Ishikawa (cell line): ENCODE measurements at regions not wholly inside any gene's neighbourhood (a gene's known extent, or its start where the extent isn't known, plus 50 kb on each side); places are given as distances from the start of the nearest gene placed in this dataset.

Experiments used
- CEBPB ChIP-seq: IDR thresholded peaks from 2 replicates; pipeline ENCODE4 v1.6.1; 2012
- CREB1 ChIP-seq: IDR thresholded peaks from 2 replicates; pipeline ENCODE4 v1.6.1; 2012; ENCODE audit warnings: low read depth
- EGR1 ChIP-seq: IDR thresholded peaks from 2 replicates; pipeline ENCODE4 v1.6.1; 2012
- EP300 ChIP-seq: IDR thresholded peaks from 2 replicates; pipeline ENCODE4 v1.6.1; 2012; ENCODE audit warnings: borderline replicate concordance
- FOXM1 ChIP-seq: IDR thresholded peaks from 2 replicates; pipeline ENCODE4 v1.6.1; 2012; ENCODE audit warnings: low read depth, borderline replicate concordance
- NFIC ChIP-seq: IDR thresholded peaks from 2 replicates; pipeline ENCODE4 v1.6.1; 2012
- RAD21 ChIP-seq: IDR thresholded peaks from 2 replicates; pipeline ENCODE4 v1.6.1; 2012; ENCODE audit warnings: low read depth
- TAF1 ChIP-seq: IDR thresholded peaks from 2 replicates; pipeline ENCODE4 v1.6.1; 2012; ENCODE audit warnings: low read depth, mild to moderate bottlenecking
- TCF12 ChIP-seq: IDR thresholded peaks from 2 replicates; pipeline ENCODE4 v1.6.1; 2012; ENCODE audit warnings: low read depth
- TEAD4 ChIP-seq: IDR thresholded peaks from 2 replicates; pipeline ENCODE4 v1.6.1; 2012
- YY1 ChIP-seq: IDR thresholded peaks from 2 replicates; pipeline ENCODE4 v1.6.1; 2012; ENCODE audit warnings: low read depth
- ZBTB7A ChIP-seq: IDR thresholded peaks from 2 replicates; pipeline ENCODE4 v1.6.1; 2012; ENCODE audit warnings: low read depth
- TF ChIP-seq, protein P1 (sequence below): IDR thresholded peaks from 2 replicates; pipeline ENCODE4 v1.6.1; 2012
- TF ChIP-seq, protein P2 (sequence below): IDR thresholded peaks from 2 replicates; pipeline ENCODE4 v1.6.1; 2012; ENCODE audit warnings: low read depth, mild to moderate bottlenecking
- TF ChIP-seq, protein P3 (sequence below): IDR thresholded peaks from 2 replicates; pipeline ENCODE4 v1.6.1; 2012

GRCh38 chr4:53818104-53818503 lies 226.8 kb upstream of the LNX1 start:
- TF ChIP-seq EP300 (no peak), CEBPB (no peak), FOXM1 (no peak), NFIC (no peak), TEAD4 (no peak), TCF12 (no peak), YY1 (no peak), EGR1 (no peak), TAF1 (no peak), RAD21 (no peak), ZBTB7A (no peak)
- TF ChIP-seq, protein P1, sequence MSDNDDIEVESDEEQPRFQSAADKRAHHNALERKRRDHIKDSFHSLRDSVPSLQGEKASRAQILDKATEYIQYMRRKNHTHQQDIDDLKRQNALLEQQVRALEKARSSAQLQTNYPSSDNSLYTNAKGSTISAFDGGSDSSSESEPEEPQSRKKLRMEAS = no peak
- TF ChIP-seq, protein P2, sequence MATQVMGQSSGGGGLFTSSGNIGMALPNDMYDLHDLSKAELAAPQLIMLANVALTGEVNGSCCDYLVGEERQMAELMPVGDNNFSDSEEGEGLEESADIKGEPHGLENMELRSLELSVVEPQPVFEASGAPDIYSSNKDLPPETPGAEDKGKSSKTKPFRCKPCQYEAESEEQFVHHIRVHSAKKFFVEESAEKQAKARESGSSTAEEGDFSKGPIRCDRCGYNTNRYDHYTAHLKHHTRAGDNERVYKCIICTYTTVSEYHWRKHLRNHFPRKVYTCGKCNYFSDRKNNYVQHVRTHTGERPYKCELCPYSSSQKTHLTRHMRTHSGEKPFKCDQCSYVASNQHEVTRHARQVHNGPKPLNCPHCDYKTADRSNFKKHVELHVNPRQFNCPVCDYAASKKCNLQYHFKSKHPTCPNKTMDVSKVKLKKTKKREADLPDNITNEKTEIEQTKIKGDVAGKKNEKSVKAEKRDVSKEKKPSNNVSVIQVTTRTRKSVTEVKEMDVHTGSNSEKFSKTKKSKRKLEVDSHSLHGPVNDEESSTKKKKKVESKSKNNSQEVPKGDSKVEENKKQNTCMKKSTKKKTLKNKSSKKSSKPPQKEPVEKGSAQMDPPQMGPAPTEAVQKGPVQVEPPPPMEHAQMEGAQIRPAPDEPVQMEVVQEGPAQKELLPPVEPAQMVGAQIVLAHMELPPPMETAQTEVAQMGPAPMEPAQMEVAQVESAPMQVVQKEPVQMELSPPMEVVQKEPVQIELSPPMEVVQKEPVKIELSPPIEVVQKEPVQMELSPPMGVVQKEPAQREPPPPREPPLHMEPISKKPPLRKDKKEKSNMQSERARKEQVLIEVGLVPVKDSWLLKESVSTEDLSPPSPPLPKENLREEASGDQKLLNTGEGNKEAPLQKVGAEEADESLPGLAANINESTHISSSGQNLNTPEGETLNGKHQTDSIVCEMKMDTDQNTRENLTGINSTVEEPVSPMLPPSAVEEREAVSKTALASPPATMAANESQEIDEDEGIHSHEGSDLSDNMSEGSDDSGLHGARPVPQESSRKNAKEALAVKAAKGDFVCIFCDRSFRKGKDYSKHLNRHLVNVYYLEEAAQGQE = no peak
- TF ChIP-seq, protein P3, sequence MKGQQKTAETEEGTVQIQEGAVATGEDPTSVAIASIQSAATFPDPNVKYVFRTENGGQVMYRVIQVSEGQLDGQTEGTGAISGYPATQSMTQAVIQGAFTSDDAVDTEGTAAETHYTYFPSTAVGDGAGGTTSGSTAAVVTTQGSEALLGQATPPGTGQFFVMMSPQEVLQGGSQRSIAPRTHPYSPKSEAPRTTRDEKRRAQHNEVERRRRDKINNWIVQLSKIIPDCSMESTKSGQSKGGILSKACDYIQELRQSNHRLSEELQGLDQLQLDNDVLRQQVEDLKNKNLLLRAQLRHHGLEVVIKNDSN = no peak

- TF ChIP-seq YY1 = no peak
- TF ChIP-seq, protein P2 = no peak
- TF ChIP-seq CREB1 = no peak
- TF ChIP-seq EP300 = no peak
Measured at GRCh38 chr4:53816561-53816960, 225.3 kb upstream of the LNX1 start.

DNA sequence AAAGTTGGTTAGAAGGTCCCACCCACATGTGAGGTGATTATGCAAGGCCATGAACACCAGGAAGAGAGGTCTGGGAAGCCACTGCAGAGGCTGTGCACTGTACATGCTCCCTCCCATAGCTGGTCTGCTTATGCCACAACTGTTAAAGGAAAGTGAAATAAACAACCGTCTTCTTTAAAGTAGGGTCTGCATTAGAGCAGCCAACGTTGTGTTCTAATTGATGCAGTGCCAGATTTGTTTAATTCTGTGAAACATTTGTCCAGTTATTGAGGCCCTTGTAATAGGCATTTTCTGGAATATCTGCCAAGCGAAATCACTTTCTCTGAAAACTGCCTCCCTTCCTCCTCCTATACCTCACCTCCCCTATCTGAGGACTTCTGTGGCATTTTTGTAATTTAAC lies 224.0 kb upstream of the LNX1 start:
- no peak for TF ChIP-seq RAD21
- TF ChIP-seq EP300 = no peak
- TF ChIP-seq EGR1 = no peak
- TF ChIP-seq, protein P1 = no peak
- TF ChIP-seq CEBPB = no peak

- no peak for TF ChIP-seq NFIC
- no peak for TF ChIP-seq FOXM1
- no peak for TF ChIP-seq EP300
- no peak for TF ChIP-seq ZBTB7A
- TF ChIP-seq, protein P1 = no peak
- TF ChIP-seq EGR1 = no peak
- no peak for TF ChIP-seq TCF12
- TF ChIP-seq CREB1 = no peak
- no peak for TF ChIP-seq TEAD4
- no peak for TF ChIP-seq RAD21
- TF ChIP-seq TAF1 = no peak
- TF ChIP-seq, protein P2 = no peak
- no peak for TF ChIP-seq YY1
- no peak for TF ChIP-seq CEBPB
- TF ChIP-seq, protein P3 = no peak
Measured at GRCh38 chr4:53813998-53814397, 222.7 kb upstream of the LNX1 start.

DNA sequence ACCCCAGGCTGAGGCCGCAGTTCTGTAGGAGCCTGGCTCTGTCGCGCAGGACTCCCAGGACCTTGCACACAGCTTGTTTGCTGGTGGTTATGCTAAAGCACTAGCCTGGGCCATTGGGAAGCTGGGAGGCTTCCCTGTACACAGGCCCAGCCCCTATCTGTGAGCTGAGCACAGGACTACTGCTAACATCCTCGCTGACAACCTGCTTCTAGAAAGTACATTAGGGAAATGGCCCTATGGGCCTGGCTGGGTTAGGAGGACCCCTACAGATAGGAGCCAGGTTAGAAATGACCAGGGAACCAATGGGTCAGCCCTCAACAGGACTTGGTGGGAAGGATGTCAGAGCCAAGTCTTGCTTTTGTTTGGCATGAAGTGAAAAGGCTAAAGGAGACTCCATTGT lies 219.4 kb upstream of the LNX1 start:
- TF ChIP-seq FOXM1 (no peak), CREB1 (no peak), TCF12 (no peak), TEAD4 (no peak), ZBTB7A (no peak), EP300 (no peak), EGR1 (no peak), TAF1 (no peak), CEBPB (no peak), YY1 (no peak), RAD21 (no peak), NFIC (no peak)
- TF ChIP-seq, protein P3 = no peak
- TF ChIP-seq, protein P2 = no peak
- TF ChIP-seq, protein P1 = no peak
